Tibial nerve (tissue), 4 donors: ENCODE measurements at regions not wholly inside any gene's neighbourhood (a gene's known extent, or its start where the extent isn't known, plus 50 kb on each side); places are given as distances from the start of the nearest gene placed in this dataset.

Experiments used
- DNase-seq, 2 donors: peaks; one replicate each; pipeline ENCODE4 v3.0.0-alpha.2; 2019; ENCODE audit warnings: low spot score in 2 of 2
- H3K27ac ChIP-seq, 4 donors: fragments of 200-600 bp; sonication (generic) in 3 of 4; one replicate each; pipeline ENCODE4 v1.5.1; 2017 to 2019; ENCODE audit warnings: mild to moderate bottlenecking in 1 of 4
- H3K27me3 ChIP-seq, 2 donors: fragments of 200-600 bp; sonication (generic) in 1 of 2; one replicate each; pipeline versions ENCODE4 v1.5.1 to v1.6.0; 2017 to 2019
- H3K36me3 ChIP-seq, 3 donors: fragments of 200-600 bp; sonication (generic); one replicate each; pipeline ENCODE4 v1.5.1; 2018 to 2019
- H3K4me1 ChIP-seq, 4 donors: fragments of 200-600 bp; sonication (generic) in 3 of 4; one replicate each; pipeline ENCODE4 v1.5.1; 2017 to 2019
- H3K4me3 ChIP-seq, 4 donors: fragments of 200-600 bp; sonication (generic) in 3 of 4; one replicate each; pipeline ENCODE4 v1.5.1; 2017 to 2019; ENCODE audit warnings: mild to moderate bottlenecking in 1 of 4, moderate library complexity in 1 of 4
- H3K9me3 ChIP-seq, 4 donors: fragments of 200-600 bp; sonication (generic) in 3 of 4; one replicate each; pipeline ENCODE4 v1.5.1; 2017 to 2019
- CTCF ChIP-seq, 5 experiments: fragments of 200-600 bp in 3 of 5; fragments of 450-650 bp in 2 of 5; sonication (generic) in 3 of 5; IDR thresholded peaks; one replicate each; pipeline ENCODE4 v1.5.1; 2016 to 2019; ENCODE audit warnings: antibody characterized with exemption in 5 of 5, mild to moderate bottlenecking in 3 of 5, moderate library complexity in 2 of 5
- EP300 ChIP-seq, 2 donors: sonication (generic); formaldehyde crosslinking; IDR thresholded peaks; one replicate each; pipeline ENCODE4 v1.6.1; 2017; ENCODE audit warnings: antibody characterized with exemption in 2 of 2, mild to moderate bottlenecking in 1 of 2
- POLR2A ChIP-seq, 2 donors: fragments of 450-650 bp; IDR thresholded peaks; one replicate each; pipeline ENCODE4 v1.6.1; 2017; ENCODE audit warnings: antibody characterized with exemption in 2 of 2, mild to moderate bottlenecking in 2 of 2, moderate library complexity in 2 of 2
- WGBS, 2 donors: methylation state at CpG; one replicate each; pipeline ENCODE4 v1.1.5; 2018; 5-methylcytosine and 5-hydroxymethylcytosine counted together

DNA sequence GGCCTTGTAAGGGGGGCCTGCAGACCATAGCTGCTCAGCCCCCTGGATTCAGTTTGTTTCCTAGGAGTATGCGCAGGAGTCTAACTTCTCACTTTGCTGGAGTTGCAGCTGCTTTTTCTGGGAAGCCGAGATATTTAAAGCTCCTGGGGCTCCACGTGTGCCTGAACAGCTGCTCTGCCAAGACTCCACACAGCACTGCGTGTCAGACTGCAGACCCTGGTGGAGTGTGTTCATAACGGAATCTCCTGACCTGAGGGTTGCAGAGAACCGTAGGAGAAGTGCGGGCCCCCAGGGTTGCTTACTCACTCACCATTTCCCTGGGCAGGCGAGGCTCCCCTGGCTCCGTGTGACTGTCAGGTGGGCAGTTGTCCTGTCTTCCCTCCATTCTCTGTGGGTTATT, 474.3 kb upstream of the TMPRSS15 start:
- no peak for DNase-seq
- no peaks in the 10 kb centered on the region for H3K4me1 ChIP-seq
- no peaks in the 10 kb centered on the region for H3K27me3 ChIP-seq
- H3K36me3 ChIP-seq = no peaks in the 10 kb centered on the region
- no peak overlapping the region for H3K27ac ChIP-seq
- TF ChIP-seq CTCF (IDR thresholded peaks at IDR 0.05) (no peak), POLR2A (IDR thresholded peaks at IDR 0.05) (no peak), EP300 (IDR thresholded peaks at IDR 0.05) (no peak)
- peaks cover 0 to 6% (median 0%) of the 10 kb centered on the region in 4 donors for H3K9me3 ChIP-seq
- H3K4me3 ChIP-seq = no peak overlapping the region
- WGBS, 2 donors = 37 to 49% methylated on average over 9 of the region's 9 CpGs

DNA sequence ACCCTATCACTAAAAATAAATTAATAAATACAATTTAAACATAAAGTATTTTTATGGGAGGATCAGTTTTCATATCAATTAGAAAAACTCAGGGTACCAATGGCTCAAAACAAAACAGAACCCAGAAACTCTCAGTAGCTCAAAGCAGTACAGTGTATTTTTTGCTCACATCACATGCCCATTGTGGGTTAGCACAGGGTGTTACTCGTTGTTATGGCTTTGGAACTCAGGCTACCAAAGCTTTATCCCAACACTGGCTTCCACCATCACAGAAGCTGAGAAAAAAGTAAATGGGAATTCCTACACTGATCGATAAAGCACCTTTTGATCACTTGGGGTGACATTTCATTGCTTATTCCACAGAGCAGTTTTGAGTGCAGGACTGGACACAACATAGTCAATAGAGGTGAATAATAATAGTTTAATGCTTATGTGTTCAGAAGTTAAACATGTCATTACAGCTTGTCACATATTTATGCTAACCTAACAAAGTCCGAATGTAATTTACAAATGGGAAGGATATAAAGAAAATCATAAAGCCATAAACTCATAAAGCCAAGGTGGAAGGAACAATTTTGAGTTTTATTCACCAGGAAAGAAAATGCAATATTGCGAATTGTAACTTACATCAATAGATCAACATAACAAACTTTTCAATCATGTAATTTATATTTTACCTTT, 484.5 kb upstream of the TMPRSS15 start:
- H3K4me3 ChIP-seq = no peak overlapping the region
- H3K27ac ChIP-seq = no peak overlapping the region
- no peaks in the 10 kb centered on the region for H3K27me3 ChIP-seq
- no peak for DNase-seq
- TF ChIP-seq EP300 (IDR thresholded peaks at IDR 0.05) = no peak
- WGBS, 2 donors = 90 to 91% methylated on average over 4 of the region's 4 CpGs
- no peaks in the 10 kb centered on the region for H3K4me1 ChIP-seq
- no peaks in the 10 kb centered on the region for H3K36me3 ChIP-seq
- peaks cover 0 to 9% (median 0%) of the 10 kb centered on the region in 4 donors for H3K9me3 ChIP-seq

GRCh38 chr21:18893406-18893805, 489.8 kb upstream of the TMPRSS15 start:
- no peak for DNase-seq
- WGBS, 2 donors = 89 to 93% methylated on average over 2 of the region's 2 CpGs
- H3K27ac ChIP-seq = no peak overlapping the region
- no peaks in the 10 kb centered on the region for H3K27me3 ChIP-seq
- no peaks in the 10 kb centered on the region for H3K4me1 ChIP-seq
- no peaks in the 10 kb centered on the region for H3K9me3 ChIP-seq
- TF ChIP-seq EP300 (IDR thresholded peaks at IDR 0.05) (no peak), POLR2A (IDR thresholded peaks at IDR 0.05) (no peak), CTCF (IDR thresholded peaks at IDR 0.05) (no peak)
- no peaks in the 10 kb centered on the region for H3K36me3 ChIP-seq
- H3K4me3 ChIP-seq = no peak overlapping the region

- H3K4me1 ChIP-seq = no peaks in the 10 kb centered on the region
- no peaks in the 10 kb centered on the region for H3K36me3 ChIP-seq
- H3K27ac ChIP-seq = no peak overlapping the region
- no peaks in the 10 kb centered on the region for H3K27me3 ChIP-seq
- 2 to 18% methylated on average over 1 of the region's 1 CpG for WGBS, 2 donors
- no peak for DNase-seq
- no peak for TF ChIP-seq CTCF (IDR thresholded peaks at IDR 0.05)
- no peak for TF ChIP-seq EP300 (IDR thresholded peaks at IDR 0.05)
- TF ChIP-seq POLR2A (IDR thresholded peaks at IDR 0.05) = no peak
- H3K9me3 ChIP-seq = no peaks in the 10 kb centered on the region
- H3K4me3 ChIP-seq = no peak overlapping the region
These were observed 490.8 kb upstream of the TMPRSS15 start for GRCh38 chr21:18894387-18894786.

GRCh38 chr21:18899261-18899660, 495.7 kb upstream of the TMPRSS15 start:
- DNase-seq = no peak
- Histone ChIP-seq H3K9me3 (no peaks in the 10 kb centered on the region), H3K36me3 (no peaks in the 10 kb centered on the region), H3K4me3 (no peak overlapping the region), H3K4me1 (no peaks in the 10 kb centered on the region), H3K27ac (no peak overlapping the region), H3K27me3 (no peaks in the 10 kb centered on the region)
- no peak for TF ChIP-seq CTCF (IDR thresholded peaks at IDR 0.05)
- TF ChIP-seq EP300 (IDR thresholded peaks at IDR 0.05) = no peak
- no peak for TF ChIP-seq POLR2A (IDR thresholded peaks at IDR 0.05)

DNA sequence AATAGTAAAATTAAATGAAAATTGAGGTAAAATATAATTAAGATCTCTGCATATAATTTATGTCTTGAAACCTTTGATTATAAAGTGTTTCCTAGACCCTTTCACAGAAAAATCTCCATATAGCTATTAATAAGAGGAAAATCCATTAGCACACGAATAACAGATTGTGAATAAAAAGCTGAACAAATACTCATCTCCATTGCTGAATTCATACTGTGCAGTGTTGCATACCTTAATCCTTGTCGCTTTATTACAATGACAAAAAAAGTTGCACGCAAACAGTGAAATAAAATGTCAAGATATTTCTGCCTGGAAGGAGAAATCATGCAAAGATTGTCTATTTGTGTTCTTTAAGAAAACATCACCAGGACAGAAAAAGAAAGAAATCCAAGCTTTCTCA, 499.1 kb upstream of the TMPRSS15 start:
- Histone ChIP-seq H3K27me3 (no peaks in the 10 kb centered on the region), H3K4me3 (no peak overlapping the region), H3K4me1 (no peaks in the 10 kb centered on the region), H3K27ac (no peak overlapping the region), H3K36me3 (no peaks in the 10 kb centered on the region), H3K9me3 (no peaks in the 10 kb centered on the region)
- TF ChIP-seq EP300 (IDR thresholded peaks at IDR 0.05) (no peak), POLR2A (IDR thresholded peaks at IDR 0.05) (no peak), CTCF (IDR thresholded peaks at IDR 0.05) (no peak)
- WGBS, 2 donors = 81 to 89% methylated on average over 3 of the region's 3 CpGs
- DNase-seq = no peak
